GM12878 (cell line): ENCODE measurements at regions not wholly inside any gene's neighbourhood (a gene's known extent, or its start where the extent isn't known, plus 50 kb on each side); places are given as distances from the start of the nearest gene placed in this dataset.

Experiments used
- ATAC-seq: fragments of 200-7000 bp; cut with Tn5 transposase; 3 replicates; pipeline ENCODE4 v1.9.1; 2020; ENCODE audit warnings: mild to moderate bottlenecking, moderate library complexity
- BruUV-seq: library from RNA; stranded (reverse); fragments of 400-500 nt; replicated peaks from 2 replicates; lab custom pipeline; 2021; lab: Mats Ljungman, UMichigan
- CTCF ChIA-PET: fragments of 300-600 bp; sonication (Branson Sonifier 250); formaldehyde crosslinking; extraction: SDS; loops from one replicate; lab custom pipeline; 2021; ENCODE audit warnings: inconsistent platforms; lab: Yijun Ruan, JAX
- POLR2A ChIA-PET: fragments of 350-600 bp; formaldehyde crosslinking; extraction: SDS; loops from one replicate; lab custom pipeline; 2021; ENCODE audit warnings: inconsistent platforms; lab: Charles Lee
- RAD21 ChIA-PET: fragments of 300-600 bp; sonication (Branson Sonifier 250); formaldehyde crosslinking; loops from one replicate; lab custom pipeline; 2023; ENCODE audit warnings: antibody characterized with exemption; ENCODE audit not compliant: unreplicated experiment; lab: Charles Lee
- SMC1A ChIA-PET: fragments of 300-600 bp; sonication (Branson Sonifier 250); formaldehyde crosslinking; loops from one replicate; lab custom pipeline; 2023; ENCODE audit not compliant: unreplicated experiment, uncharacterized antibody; lab: Charles Lee
- DNase-seq: peaks from one replicate; pipeline ENCODE4 v3.0.0-alpha.2; 2011; ENCODE audit warnings: low read depth, low spot score
- FAIRE-seq: peaks from 3 replicates; lab custom pipeline; 2011; peaks lifted over from hg19 to GRCh38; lab: Jason Lieb, UNC
- H2AFZ ChIP-seq: 2 replicates; pipeline ENCODE4 v1.6.0; 2011; ENCODE audit warnings: low read depth, low read length, control low read depth; ENCODE audit not compliant: control insufficient read depth
- H3K27ac ChIP-seq: 2 replicates; pipeline ENCODE4 v1.5.1; 2011; ENCODE audit warnings: control low read depth; ENCODE audit not compliant: control insufficient read depth, insufficient read depth
- H3K27me3 ChIP-seq, 2 experiments: replicated peaks in 1 of 2; 2 replicates each; pipeline versions ENCODE4 v1.6.0 to v1.6.1; 2011; ENCODE audit warnings: low read length in 1 of 2; ENCODE audit not compliant: control insufficient read depth in 2 of 2, insufficient read depth in 2 of 2
- H3K36me3 ChIP-seq, 2 experiments: 2 replicates each; pipeline ENCODE4 v1.5.1; 2011; ENCODE audit warnings: low read length in 1 of 2; ENCODE audit not compliant: control insufficient read depth in 2 of 2, insufficient read depth in 2 of 2
- H3K4me1 ChIP-seq: 2 replicates; pipeline ENCODE4 v1.6.1; 2011; ENCODE audit warnings: mild to moderate bottlenecking, low read length, moderate library complexity, mixed read lengths; ENCODE audit not compliant: control insufficient read depth, insufficient read depth
- H3K4me2 ChIP-seq: 2 replicates; pipeline ENCODE4 v1.6.0; 2011; ENCODE audit warnings: control low read depth; ENCODE audit not compliant: control insufficient read depth, insufficient read depth
- H3K4me3 ChIP-seq: fragments of 200-600 bp; sonication (generic); 2 replicates; pipeline ENCODE4 v1.5.1; 2016
- H3K79me2 ChIP-seq: 2 replicates; pipeline ENCODE4 v1.6.0; 2011; ENCODE audit warnings: low read length; ENCODE audit not compliant: control insufficient read depth, insufficient read depth
- H3K9ac ChIP-seq: 2 replicates; pipeline ENCODE4 v1.8.0; 2011; ENCODE audit warnings: low read length, control low read depth, mixed read lengths; ENCODE audit not compliant: control insufficient read depth, insufficient read depth
- H3K9me3 ChIP-seq: replicated peaks from 3 replicates; pipeline ENCODE4 v1.5.1; 2011; ENCODE audit warnings: mild to moderate bottlenecking, low read length; ENCODE audit not compliant: control insufficient read depth, insufficient read depth
- H4K20me1 ChIP-seq: 2 replicates; pipeline ENCODE4 v1.6.0; 2011; ENCODE audit not compliant: control insufficient read depth, insufficient read depth
- ASH2L ChIP-seq: fragments of 300-600, 200-600 bp; sonication (generic); IDR thresholded peaks from 2 replicates; pipeline ENCODE4 v1.6.1; 2017; ENCODE audit warnings: low read depth, mild to moderate bottlenecking, borderline replicate concordance
- BCL11A ChIP-seq: IDR thresholded peaks from 2 replicates; pipeline ENCODE4 v1.6.1; 2011; ENCODE audit warnings: low read depth, low read length
- FOXM1 ChIP-seq: IDR thresholded peaks from 2 replicates; pipeline ENCODE4 v1.6.1; 2012; ENCODE audit warnings: low read depth, mild to moderate bottlenecking, inconsistent platforms, low read length, moderate library complexity
- IKZF1 ChIP-seq: fragments of 450-650 bp; conservative IDR thresholded peaks from 2 replicates; pipeline ENCODE4 v1.6.1; 2017; ENCODE audit warnings: antibody characterized with exemption, mild to moderate bottlenecking
- JUND ChIP-seq: IDR thresholded peaks from 2 replicates; pipeline ENCODE4 v1.6.1; 2012; ENCODE audit warnings: low read depth, mild to moderate bottlenecking, low read length, improper control_type of control experiment, moderate library complexity
- KDM1A ChIP-seq: fragments of 200-600 bp; sonication (generic); IDR thresholded peaks from 2 replicates; pipeline ENCODE4 v1.6.1; 2016; ENCODE audit warnings: borderline replicate concordance
- MEF2A ChIP-seq: IDR thresholded peaks from 2 replicates; pipeline ENCODE4 v1.6.1; 2011; ENCODE audit warnings: low read depth, mild to moderate bottlenecking, low read length, moderate library complexity; ENCODE audit not compliant: insufficient read depth
- MEF2B ChIP-seq: fragments of 450-650 bp; IDR thresholded peaks from 2 replicates; pipeline ENCODE4 v1.6.1; 2018; ENCODE audit warnings: mild to moderate bottlenecking, moderate library complexity; ENCODE audit not compliant: partially characterized antibody, poor library complexity, severe bottlenecking
- MTA3 ChIP-seq: IDR thresholded peaks from 2 replicates; pipeline ENCODE4 v1.6.1; 2012; ENCODE audit warnings: low read length, inconsistent platforms, borderline replicate concordance
- NBN ChIP-seq: fragments of 450-650 bp; IDR thresholded peaks from 2 replicates; pipeline ENCODE4 v1.6.1; 2016
- NKRF ChIP-seq: fragments of 450-650 bp; conservative IDR thresholded peaks from 2 replicates; pipeline ENCODE4 v1.6.1; 2017; ENCODE audit warnings: mild to moderate bottlenecking, moderate library complexity
- PML ChIP-seq: IDR thresholded peaks from 2 replicates; pipeline ENCODE4 v1.6.1; 2012; ENCODE audit warnings: low read length, inconsistent platforms
- RCOR1 ChIP-seq: conservative IDR thresholded peaks from 2 replicates; pipeline ENCODE4 v1.6.1; 2012; ENCODE audit warnings: low read depth, low read length, improper control_type of control experiment
- RUNX3 ChIP-seq: IDR thresholded peaks from 2 replicates; pipeline ENCODE4 v1.6.1; 2012; ENCODE audit warnings: low read length, inconsistent platforms
- SP1 ChIP-seq: IDR thresholded peaks from one replicate; pipeline ENCODE4 v1.6.1; 2011; ENCODE audit warnings: low read depth, low read length
- TARDBP ChIP-seq: IDR thresholded peaks from 2 replicates; pipeline ENCODE4 v1.6.1; 2016; ENCODE audit warnings: borderline replicate concordance
- YBX1 ChIP-seq: fragments of 450-650 bp; IDR thresholded peaks from 2 replicates; pipeline ENCODE4 v1.6.1; 2016; ENCODE audit warnings: antibody characterized with exemption
- YY1 ChIP-seq: IDR thresholded peaks from 2 replicates; pipeline ENCODE4 v1.6.1; 2011; ENCODE audit warnings: low read depth, mild to moderate bottlenecking, low read length
- WGBS: methylation state at CpG from one replicate; pipeline ENCODE4 v1.1.6; 2016; ENCODE audit warnings: low lambda C conversion rate; ENCODE audit not compliant: insufficient replicate concordance, insufficient coverage; ENCODE audit errors: missing lambda C conversion rate; 5-methylcytosine and 5-hydroxymethylcytosine counted together
- in situ Hi-C: fragments of 300-500 bp; cut with MboI; formaldehyde crosslinking; loops from 9 replicates; pipeline ENCODE4 v1.14.3; 2018; ENCODE audit warnings: mixed read lengths
- intact Hi-C: fragments of 100-400 bp; cut with micrococcal nuclease; formaldehyde crosslinking; loops from one replicate; pipeline ENCODE4 v1.14.2; 2022; ENCODE audit not compliant: unreplicated experiment

DNA sequence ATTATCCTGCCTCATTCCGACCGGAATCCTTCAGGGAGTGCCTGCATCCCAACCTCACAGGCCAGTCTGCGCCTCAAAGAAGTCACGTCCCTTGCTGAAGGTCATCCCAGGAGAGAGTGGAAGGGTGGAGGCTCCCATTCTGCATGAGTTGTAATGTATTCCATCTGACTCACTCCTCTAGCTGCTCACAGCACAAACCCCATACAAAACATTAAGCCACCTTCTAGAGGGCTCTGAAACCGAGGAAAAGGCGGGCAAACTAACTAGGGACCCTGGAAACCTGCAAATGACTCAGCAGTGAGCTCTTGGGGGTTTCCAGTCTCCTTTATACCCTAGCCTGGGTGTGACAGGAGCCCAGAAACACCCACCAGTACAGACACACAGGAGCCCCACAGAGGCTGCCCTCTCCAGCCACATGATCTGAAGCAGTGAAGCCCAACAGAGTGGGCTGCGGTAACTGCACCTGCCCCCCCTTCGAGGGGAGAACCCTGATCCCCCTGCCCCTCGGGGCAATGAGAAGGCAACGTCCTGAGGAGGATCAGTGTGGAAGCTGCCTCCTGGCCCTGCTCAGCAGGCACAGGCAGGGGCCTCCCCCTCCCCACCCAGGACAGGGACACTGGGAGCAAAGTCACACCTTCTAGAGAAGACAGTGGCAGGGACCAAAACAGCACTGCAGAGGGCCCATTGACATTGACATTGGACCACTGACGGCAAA is 69.3 kb upstream of the SNTG2 start:
- FAIRE-seq: no peak
- in situ Hi-C loops: no loop called here
- peak; percentile 21 for DNase-seq

DNA sequence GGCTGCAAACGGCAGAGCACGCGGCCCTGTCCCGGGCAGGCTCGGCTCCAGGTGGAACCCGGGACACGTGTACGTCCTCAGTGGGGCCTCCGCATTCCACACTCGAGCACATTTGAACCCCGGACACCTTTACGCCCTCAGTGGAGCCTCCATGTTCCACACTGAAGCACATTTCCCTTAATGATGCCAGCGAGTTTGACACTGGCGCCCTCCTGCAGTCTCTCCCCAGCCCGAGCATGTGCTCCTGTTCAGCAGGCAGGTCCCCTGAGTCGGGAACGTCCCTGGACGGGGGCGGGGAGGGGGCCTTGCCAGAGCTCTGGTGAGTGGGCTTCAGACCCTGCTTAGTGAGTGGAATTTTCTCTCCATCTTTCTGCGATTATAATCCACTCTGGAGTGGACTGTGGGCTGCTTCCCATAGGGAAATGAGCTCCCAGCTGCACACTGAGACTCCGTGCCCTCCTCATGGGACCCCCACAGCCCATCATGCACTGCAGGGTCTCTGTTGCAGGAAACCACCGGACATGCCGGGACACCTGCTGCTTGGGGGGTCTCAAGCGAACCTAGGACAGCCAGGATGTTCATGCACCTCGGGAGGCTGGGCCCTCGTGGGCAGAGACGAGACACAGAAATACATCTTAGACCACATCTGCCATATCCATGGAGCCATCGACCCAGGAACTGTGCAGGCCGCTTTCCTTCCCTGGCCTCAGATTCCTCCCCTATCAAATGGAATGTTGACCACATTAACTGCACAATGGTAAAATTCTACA is 70.3 kb upstream of the SNTG2 start:
- ATAC-seq: no peak

More for the DNA sequence above, 69.3 kb upstream of the SNTG2 start:
- H3K27ac ChIP-seq: peak overlapping the region; percentile 58
- CTCF ChIA-PET: no interaction called here
- RAD21 ChIA-PET: no interaction called here
- peak overlapping the region; percentile 37 for H3K4me2 ChIP-seq
- H3K79me2 ChIP-seq: no peaks in the 10 kb centered on the region
- H4K20me1 ChIP-seq: no peaks in the 10 kb centered on the region
- intact Hi-C loops: no loop called here
- no peak for TF ChIP-seq JUND
- no peak for TF ChIP-seq SP1
- TF ChIP-seq RCOR1: no peak
- TF ChIP-seq RUNX3: peak; percentile 22; the same call in 1 of the 2 replicates
- 0 out of 2 replicates have a peak, but pooled peaks have one; percentile 3 for TF ChIP-seq BCL11A
- TF ChIP-seq IKZF1: 0 out of 2 replicates have a peak, but pooled peaks have one; percentile 15
- POLR2A ChIA-PET: no interaction called here
- H3K9ac ChIP-seq: 0 out of 2 replicates have a peak overlapping the region, but pooled peaks have one; percentile 22
- H3K4me3 ChIP-seq: no peak overlapping the region
- peaks cover 8% of the 10 kb centered on the region; the same call in 1 of the 2 replicates for H3K4me1 ChIP-seq
- SMC1A ChIA-PET: interaction anchor here (0.5 kb wide), 1 partner anchor 769 kb away, joined by 3 read pairs; no protein-coding TSS in a partner anchor
- WGBS: 18% methylated on average over 11 of the region's 11 CpGs
- no TSS peak for BruUV-seq
- H3K9me3 ChIP-seq: no peaks in the 10 kb centered on the region; the same call in 2 of the 3 replicates
- H3K36me3 ChIP-seq: no peaks in the 10 kb centered on the region
- no peak overlapping the region for H2AFZ ChIP-seq
- H3K27me3 ChIP-seq: no peaks in the 10 kb centered on the region
- peak; percentile 89 for ATAC-seq

More for the DNA sequence above, 70.3 kb upstream of the SNTG2 start:
- H4K20me1 ChIP-seq: no peaks in the 10 kb centered on the region
- no TSS peak for BruUV-seq
- H3K27me3 ChIP-seq: no peaks in the 10 kb centered on the region
- H3K9ac ChIP-seq: no peak overlapping the region
- no peaks in the 10 kb centered on the region for H3K36me3 ChIP-seq
- no peaks in the 10 kb centered on the region; the same call in 2 of the 3 replicates for H3K9me3 ChIP-seq
- FAIRE-seq (no peak), DNase-seq (no peak)
- RAD21 ChIA-PET: no interaction called here
- TF ChIP-seq YY1 (no peak), ASH2L (no peak), KDM1A (no peak), MEF2B (no peak), NKRF (no peak), FOXM1 (no peak), NBN (no peak), MEF2A (no peak), MTA3 (no peak), YBX1 (no peak), TARDBP (no peak), PML (no peak)
- SMC1A ChIA-PET: no interaction called here
- peak overlapping the region; percentile 37; the same call in 1 of the 2 replicates for H3K4me2 ChIP-seq
- H3K4me1 ChIP-seq: peaks cover 8% of the 10 kb centered on the region; the same call in 1 of the 2 replicates
- in situ Hi-C loops: no loop called here
- POLR2A ChIA-PET: no interaction called here
- 50% methylated on average over 29 of the region's 29 CpGs for WGBS
- no peak overlapping the region for H3K4me3 ChIP-seq
- no peak overlapping the region for H2AFZ ChIP-seq
- CTCF ChIA-PET: no interaction called here
- peak overlapping the region; percentile 58 for H3K27ac ChIP-seq
- intact Hi-C loops: no loop called here
- H3K79me2 ChIP-seq: no peaks in the 10 kb centered on the region
